Renal cortical epithelial cell (primary cell): ENCODE measurements at regions not wholly inside any gene's neighbourhood (a gene's known extent, or its start where the extent isn't known, plus 50 kb on each side); places are given as distances from the start of the nearest gene placed in this dataset.
A peak's percentile ranks its signal among the peaks of the same experiment; 100 is the strongest.

Source experiments
- DNase-seq: peaks from one replicate; pipeline ENCODE4 v3.0.0-alpha.2; 2011; ENCODE audit warnings: low read depth

DNA sequence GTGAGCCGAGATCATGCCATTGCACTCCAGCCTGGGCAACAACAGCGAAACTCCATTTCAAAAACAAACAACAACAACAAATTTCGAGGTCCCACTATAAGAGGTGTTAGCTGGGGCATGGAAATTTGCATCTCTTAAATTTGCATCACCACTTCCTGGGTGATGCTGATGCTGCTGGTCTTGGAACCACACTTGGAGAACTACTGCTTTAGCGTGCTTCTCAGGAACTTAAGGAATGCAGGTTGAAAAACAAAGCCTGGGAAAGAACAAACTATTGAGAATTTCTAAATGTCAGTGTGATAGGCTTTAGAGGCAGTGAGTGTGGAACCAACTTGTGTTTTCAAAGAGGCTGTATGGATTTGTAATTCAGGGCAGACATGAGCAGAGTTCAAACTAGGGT, 858.4 kb upstream of the ARPP21 start:
- no peak for DNase-seq

DNA sequence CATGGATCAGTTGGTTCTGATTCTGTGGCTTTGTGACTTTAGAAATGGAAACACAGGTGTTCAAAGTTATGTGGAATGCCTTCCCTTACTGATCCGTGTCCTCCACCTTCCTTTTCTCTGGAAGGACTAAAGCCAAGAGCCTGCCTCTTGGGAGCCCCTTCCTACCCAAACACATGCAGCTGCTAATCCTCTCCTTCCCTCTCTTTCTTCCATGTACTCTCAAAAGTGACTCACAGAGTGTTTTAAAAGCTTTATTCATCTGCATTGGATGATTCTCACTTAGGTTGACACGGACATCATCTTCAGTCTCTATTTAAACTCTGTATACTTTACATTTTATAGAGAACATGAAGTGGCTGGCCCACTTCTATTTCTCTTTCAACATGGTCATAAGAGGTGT, 856.5 kb upstream of the ARPP21 start:
- DNase-seq: no peak

DNA sequence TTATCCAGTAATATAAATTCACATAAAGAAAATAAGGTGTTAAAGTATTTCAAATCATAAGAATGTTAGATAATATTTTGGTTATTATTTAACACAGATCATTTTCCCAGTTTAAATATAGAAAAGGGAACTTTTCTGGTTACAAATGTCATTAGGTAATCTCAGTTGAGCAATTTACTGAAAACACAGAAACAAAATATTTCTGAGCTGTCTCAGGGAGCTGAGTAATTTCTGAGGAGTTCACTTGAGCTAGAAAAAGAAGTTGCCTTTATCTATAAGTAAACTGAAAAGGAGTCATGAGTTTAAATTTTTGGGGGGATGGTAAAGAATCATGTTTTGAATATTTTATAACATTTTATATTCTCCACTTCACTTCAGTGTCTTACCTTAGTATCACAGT, 855.4 kb upstream of the ARPP21 start:
- DNase-seq: no peak

DNA sequence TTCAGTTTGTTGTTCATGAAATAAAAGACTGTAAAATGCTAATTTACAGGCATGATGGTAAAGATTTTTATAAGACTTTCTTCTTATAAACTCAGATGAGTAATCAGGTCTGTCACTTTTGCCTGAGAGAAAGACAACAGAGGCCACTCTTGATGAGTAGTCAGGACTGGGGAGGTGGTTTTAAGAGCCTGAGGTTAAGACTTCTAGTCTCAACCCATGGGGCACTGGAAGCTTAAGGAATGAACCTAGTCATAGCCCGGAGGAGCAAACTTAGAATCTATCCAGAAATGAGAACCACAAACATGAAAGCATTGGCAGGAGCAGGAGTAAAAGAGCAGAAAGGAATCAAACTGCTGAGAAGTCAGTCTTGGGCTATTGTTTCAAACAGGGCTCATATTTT, 846.3 kb upstream of the ARPP21 start:
- DNase-seq: no peak

DNA sequence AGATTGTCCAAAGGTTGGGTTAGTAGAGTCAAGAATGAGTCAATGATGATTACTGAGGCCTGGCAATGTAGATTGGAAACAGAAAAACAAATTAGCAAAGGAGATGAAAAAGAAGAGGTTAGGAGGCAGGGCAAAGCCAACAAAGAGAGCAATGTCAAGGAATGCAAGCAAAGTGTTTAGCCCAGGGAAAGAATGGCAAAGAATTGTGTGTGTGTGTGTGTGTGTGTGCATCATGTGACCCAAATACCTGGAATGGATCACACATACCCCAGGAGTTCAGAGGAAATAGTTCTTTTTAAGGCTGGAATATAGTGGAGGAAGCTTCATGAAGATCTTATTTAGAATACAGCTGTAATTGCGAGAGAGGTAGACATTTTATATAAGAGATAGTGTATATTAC, 831.7 kb upstream of the ARPP21 start:
- DNase-seq: no peak

DNA sequence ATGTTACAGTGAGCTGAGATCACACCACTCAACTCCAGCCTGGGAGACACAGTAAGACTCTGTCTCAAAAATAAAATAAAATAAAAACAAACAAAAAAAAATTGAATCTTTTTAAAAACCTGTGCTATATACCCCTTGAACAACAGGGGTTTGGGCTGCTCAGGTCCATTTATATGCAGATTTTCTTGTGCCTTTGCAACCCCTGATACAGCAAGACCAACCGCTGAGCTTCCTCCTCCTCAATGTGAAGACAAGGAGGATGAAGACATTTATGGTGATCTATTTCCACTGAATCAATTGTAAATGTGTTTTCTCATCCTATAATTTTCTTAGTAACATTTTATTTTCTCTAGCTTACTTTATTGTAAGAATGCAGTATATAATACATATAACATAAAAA, 831.0 kb upstream of the ARPP21 start:
- no peak for DNase-seq

DNA sequence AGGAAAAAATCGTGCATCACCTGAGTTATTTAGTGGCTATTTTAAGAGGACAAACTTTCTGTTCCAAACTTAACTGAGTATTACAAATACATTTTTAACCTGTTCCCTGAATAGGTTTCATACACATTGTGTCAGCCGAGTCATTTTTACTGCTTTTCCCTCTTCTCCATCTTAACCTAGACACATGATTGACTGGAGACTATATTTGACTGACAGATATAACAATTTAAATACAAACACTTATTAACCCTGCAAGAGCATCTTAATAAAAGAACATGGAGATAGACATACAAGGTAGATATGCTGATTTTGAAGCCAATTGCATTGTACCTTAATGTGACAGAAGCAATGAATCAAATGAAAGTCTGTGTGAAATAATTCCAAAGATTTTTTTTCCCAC, 810.5 kb upstream of the ARPP21 start:
- no peak for DNase-seq

DNA sequence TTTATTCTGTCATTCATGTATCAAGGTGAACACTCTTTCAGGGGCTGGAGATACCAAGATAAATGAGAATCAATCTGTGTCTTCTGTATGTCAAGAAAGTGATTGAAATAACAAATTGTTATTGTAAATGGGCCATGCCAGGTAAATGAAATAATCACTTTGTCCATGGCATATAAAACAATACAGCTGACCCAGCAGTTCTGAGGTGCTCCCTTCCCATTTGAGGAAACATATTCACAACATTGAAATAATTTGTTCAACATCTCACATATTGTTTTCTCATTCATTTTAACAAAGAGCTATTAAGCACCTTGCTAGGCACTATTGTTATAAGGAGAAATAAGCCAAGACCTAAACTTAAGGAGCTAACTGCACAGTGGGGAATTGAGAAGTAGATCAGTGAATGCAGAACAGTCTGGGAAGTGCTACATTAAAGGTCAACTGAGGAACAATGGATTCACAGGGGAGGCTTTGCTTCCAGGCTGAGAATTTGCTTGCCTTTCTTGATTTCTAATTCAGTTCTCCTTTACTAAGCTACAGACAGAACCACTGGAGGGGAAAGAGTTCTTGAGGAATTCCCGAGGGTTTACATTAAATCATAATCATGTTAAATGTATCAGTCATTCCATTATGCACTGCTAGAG, 806.3 kb upstream of the ARPP21 start:
- no peak for DNase-seq

DNA sequence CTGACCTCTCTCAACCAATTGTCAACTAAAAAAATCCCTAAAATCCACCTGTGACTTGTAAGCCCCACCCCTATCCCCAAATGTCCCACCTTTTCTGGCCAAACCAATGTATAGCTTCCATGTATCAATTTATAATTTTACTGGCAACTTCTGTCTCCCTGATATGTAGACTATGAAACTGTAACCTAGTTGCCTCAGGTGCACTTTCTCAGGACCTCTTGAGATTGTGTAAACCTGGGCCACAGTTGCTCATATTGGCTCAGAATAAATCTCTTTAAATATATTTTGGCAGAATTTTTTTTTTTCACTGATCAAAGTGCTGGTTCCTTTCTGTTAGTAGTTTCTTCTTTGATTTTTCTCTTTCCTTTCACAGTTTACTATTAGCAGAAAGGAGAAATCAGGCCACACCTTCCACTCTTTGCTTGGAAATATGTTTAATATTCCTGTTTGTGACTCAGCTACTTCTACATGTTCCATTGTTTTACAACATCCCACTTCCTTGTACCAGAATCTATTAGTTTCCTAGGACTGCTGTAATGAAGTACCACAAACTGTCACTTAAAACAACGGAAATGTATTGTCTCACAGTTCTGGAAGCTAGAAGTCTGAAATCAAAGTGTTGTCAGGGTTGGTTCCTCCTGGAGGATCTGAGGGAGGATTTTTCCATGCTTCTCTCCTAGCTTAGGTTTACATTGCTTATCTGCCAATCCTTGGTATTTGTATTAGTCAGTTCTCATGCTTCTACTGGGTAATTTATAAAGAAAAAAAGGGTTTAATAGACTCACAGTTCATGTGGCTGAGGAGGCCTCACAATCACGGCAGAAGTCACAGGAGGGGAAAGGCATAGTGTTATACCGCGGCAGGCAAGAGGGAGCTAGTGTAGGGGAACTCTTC, 801.2 kb upstream of the ARPP21 start:
- peak; percentile 46 for DNase-seq

DNA sequence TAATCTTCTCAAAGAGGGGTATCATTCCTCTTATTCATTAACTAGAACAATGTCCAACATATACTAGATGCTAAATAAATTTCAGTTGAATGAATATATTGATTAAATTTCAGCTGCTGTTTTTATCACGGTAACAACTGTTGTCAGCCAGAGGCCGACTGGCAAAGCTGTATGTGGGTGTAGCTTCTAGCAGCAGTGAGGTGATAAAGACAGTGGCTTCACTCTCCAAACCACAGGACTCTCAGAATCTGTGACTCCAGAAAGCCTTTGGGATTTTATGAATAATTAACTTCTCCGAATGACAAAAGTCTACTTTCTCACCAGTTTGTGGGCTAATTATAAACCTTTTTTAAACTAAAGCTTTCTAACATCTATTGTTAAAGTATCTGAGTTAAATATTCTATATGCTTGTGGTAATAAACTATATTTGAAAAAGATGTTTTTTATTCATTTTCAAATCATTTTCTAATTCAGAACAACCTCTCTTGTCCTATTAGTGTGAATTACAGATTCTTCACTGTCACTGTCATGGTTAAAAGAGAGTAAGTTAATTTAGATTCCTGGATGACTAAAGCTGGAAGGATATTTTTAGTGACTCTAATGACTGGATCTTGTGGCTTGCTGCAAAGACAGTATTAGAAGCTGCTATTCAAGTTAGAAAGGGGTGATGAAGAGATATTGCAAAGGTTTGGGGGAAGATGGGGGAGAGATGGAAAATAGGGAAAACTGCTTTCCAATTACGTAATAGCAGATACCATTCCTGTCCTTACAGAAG, 796.4 kb upstream of the ARPP21 start:
- peak; percentile 73 for DNase-seq

DNA sequence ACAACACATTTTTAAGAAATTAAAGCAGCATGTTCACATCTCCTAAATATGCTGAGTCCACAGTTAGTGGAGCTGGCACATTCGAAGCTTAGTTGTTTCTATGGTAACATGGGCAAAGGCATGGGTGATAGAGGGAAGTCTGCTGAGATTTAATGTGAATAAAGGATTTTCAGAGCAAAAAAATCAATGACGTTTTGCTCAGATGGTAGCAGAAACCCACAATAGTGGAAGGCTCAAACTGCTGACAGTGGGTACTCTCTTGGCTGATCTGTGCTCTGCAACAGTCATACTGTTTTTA, 795.1 kb upstream of the ARPP21 start:
- DNase-seq: no peak

DNA sequence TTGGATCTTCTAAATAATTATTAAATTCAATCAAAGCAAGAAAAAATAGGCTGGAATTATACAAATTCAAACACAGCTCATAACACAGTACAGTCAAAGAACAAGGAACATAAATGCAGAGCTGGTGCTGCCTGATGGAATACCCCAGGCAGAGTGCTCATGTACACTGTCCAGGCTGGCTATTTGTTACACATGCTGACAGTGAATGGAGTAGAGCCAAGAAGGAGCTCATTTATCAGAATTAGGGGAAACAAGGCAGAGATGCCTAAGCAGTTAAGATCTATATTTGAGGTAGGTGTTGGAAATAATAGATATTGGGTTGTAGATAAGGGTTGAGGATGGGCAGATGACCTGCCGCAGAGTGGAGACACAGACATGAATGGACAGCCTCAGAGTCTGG, 788.2 kb upstream of the ARPP21 start:
- DNase-seq: no peak

DNA sequence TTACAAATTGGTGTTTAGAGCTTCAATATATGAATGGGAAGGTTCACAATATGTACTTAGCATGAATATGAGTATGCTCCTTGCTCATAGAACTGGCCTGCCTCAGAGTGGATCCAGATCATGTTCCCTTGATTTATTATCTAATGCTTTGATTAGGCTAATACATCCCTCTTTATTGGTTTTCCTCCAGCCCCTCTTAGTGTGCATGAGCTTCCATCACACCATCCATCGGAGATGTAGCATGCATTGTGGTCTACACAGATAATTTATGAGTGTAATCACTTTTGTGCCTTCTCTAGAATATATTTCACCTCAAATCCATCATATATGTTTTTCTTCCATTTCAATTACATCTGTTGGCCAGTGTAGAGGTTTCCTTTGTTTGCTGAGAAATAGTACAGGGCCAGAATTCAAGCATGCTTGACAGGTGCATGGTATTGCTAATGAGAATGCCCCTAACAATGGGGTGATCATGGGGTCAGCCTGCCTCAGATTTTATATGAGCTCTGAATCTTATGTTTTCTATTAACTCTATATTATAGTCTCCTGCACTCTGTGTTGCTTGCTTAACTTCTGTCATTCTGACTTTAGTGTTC, 786.4 kb upstream of the ARPP21 start:
- no peak for DNase-seq

DNA sequence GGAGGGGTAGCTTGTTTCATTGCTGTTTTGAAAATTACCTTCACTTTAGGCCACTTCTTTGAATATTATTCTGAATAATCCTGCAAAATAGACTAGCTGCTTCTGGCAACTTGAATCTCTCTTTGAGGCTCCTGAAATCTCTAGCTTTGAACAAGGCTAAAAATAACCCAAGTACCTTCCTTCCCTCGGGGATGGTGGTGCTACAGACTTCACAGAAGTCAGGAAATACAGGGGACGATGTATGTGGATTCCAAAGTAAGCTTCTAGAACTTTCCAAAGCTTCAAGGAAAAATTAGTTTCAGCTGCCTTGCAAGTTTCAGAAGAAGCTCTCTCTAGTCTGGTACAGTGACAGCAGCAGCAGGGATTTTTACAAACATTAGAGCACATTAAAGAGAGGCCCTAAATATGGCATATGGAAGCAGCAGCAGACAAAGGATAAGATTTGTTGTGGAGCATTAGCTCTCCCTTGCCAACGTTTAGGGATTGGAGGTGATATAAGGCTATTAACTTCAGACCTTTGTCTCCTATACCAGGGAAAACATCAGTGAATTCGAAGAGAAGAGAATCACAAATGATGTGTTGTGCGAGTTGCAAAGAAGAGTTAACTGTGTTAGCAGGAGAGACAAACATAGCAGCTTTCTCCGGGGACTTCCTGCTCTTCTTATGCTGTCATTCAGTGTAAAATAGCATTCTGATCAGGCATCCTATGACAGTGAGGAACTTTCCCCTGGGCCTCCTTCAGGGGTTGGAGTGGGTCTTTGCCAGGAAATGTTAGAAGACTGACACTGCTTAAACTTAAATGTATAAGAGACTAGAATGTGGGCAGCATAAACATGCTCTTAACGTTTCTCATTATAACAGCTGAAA, 783.0 kb upstream of the ARPP21 start:
- no peak for DNase-seq

DNA sequence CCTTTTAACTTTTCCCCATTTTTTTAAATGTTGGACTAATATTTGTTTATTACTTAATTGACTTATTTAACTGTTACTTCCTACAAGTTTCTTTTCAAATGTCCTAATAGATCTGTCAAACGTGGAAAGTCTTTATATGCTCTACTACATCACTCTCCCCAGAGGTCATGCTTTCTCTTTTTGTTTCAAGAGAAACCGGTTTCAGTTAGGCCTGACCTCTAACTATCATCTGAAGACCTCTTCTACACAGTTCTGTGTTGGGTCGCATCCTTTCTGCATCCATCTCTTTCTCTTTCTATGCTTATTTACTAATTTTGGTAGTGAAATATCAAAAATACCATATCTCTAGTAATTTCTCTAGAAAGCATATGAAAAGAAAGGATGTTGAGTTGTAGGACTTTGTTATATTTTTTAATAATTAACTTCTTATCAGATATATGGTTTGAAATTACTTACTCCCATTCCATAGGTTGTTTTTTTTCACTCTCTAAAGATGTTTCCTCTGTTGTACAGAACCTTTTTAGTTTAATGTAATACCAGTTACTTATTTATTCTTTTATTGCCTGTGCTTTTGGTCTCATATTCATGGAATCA, 781.2 kb upstream of the ARPP21 start:
- DNase-seq: no peak

DNA sequence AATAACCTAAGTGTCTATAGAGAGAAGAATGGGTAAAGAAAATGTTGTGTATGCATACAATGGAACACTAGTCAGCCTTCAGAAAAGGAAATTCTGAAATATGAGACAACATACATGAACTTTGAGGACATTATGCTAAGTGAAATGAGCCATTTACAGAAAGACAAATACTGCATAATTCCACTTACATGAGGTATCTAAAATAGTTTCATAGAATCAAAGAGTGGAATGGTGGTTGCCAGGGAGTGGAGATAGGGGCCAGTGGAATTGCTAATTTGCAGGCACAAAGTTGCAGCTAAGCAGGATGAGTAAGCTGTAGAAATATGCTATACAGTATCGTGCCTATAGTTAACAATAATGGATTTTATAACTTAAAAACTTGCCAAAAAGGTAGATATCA, 779.6 kb upstream of the ARPP21 start:
- no peak for DNase-seq

DNA sequence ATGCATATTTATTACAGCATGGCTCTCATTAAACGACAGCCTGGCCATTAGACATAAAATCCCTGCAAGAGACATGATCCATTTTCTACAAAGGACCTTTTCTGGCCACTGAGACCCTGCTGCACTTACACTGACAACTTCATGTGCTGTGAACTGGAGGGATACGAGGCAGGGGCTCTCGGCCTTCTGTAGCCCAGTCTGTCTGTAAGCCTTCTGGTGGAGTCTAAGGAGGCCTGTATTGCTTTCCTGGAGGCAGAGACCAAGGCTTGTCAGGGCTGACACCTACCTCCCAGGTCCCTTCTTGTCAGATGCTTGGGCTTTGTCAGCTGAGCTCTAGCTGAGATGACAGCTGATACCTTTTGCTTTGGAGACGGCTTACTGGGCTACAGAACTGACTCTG, 776.9 kb upstream of the ARPP21 start:
- no peak for DNase-seq

DNA sequence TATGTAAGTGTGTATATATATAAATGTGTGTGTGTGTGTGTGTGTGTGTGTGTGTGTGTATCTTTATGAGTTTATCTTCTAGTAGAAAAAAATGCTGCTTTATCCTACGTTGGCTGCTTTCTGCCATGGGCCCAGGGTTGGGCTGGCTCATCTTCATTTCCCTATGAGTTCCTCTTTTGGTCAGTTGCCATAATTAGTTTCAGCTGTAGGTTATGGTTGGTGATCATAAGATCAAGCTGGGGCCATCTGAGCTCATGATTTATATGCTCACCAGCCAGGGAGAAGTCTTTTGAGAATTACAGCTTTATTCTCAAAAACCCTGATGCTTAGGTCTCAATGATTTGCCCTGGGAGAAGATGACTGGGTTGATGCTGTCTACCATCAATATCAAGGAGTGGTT, 775.8 kb upstream of the ARPP21 start:
- no peak for DNase-seq

DNA sequence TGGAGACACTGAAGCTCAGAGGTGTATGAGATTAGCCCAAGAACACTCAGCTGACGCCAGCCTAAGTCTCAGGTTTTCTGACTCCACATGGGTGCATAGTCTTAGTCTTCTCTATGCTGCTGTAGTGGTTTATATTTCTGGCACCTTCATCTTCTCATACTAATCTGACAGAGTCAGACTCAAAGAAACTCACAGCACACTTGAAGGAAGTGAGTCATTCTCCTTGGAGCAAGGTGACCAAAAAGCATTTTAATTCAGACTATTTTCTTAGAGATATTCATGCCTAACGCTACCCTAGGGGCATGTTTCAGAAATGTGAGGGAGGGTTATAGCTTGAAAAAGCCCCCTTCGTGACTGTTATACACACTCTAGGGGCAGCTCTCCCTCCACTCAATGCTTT, 775.3 kb upstream of the ARPP21 start:
- DNase-seq: peak; percentile 72

DNA sequence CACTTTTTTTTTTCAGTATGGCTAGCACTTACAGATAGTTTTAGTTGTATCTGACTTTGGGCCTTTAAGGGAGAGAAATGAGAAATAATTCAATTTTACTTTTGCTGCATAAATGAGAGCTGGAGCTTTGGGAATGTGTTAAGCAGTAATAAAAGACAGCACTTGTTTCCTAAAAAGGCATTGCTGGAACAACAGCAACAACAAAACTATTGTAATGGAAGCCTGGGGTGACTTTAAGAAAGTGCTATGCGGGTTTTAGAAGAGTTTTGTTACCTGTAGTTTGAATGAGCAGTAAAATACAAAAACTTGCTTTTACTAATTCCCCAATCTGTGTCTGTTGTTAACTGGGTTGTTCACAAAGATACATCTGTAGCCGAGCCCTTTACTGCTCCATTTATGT, 774.0 kb upstream of the ARPP21 start:
- DNase-seq: no peak

DNA sequence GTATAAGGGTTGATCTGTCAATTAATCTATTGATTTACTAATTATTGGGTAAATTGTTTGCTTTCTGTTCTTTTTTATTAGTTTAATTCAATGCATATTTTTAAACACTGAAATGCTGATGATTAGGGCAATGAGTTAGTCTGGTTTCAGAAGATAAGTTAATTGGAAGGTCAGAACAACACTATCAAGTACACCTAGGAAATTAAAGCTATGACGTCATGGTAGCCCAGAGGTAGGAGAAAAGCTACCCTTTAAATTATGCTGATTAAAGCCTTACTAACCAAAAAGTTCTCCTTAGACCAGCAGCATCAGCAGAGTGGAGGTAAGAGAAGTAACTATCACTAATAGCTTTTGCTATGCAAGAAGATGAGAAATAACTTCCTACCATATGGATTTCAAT, 770.4 kb upstream of the ARPP21 start:
- DNase-seq: no peak
